Medulla oblongata (tissue), 1 donor: ENCODE measurements at regions not wholly inside any gene's neighbourhood (a gene's known extent, or its start where the extent isn't known, plus 50 kb on each side); places are given as distances from the start of the nearest gene placed in this dataset.
"Not testable (repeated sequence)": the region's sequence is repeated elsewhere in the genome, so short reads cannot be mapped to it uniquely, and the experiment has no call there.

ENCODE experiments used
- DNase-seq: peaks from one replicate; pipeline ENCODE4 v3.0.0-alpha.2; 2015; ENCODE audit errors: extremely low spot score

DNA sequence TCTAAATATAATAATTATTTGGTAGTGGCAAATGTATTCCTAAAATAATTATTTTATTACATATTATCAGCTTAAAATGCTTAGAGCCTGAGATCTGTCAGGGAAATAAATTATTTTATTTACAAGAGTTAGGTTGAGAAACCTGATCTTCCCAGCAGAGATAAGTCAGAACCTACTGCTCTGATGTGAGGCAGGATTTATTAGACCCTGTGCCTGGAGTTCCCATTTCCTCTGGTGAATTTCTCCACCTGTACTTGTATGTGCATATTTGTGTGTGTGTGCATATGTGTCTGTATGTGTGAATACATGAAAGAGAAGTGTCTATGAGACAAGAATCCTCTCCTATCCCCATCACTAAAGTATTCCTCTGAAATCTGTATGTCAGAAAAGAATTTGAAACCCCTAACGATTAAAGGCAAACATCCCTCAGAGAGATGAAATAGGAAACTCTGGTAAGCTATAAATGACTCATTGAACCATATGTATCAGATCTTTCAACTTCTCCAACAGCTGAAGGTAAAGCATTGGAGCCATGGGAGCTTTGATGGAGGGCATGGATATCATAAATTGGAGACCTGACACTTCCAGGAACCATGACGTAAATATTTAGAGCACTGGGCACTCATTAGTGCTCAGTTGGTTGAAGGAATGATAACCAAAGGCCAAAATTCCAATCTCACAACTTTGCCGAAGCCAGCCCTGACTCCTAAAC, 190.9 kb downstream of the XPNPEP1 start:
- DNase-seq, result no peak

DNA sequence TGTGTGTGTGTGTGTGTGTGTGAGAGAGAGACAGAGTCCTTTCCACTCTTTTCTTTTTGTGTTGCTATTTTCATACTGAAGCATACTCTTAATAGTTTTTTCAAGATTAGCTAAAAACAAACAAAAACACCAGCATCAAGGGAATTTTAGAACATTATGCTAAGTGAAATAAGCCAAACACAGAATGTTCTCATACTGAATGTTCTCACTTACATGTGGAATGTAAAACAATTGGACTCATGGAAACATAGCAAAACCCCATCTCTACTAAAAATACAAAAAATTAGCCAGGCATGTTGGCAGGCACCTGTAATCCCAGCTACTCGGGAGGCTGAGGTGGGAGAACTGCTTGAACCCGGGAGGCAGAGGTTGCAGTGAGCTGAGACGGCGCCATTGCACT, 193.4 kb downstream of the XPNPEP1 start:
- DNase-seq, result not testable (repeated sequence)

DNA sequence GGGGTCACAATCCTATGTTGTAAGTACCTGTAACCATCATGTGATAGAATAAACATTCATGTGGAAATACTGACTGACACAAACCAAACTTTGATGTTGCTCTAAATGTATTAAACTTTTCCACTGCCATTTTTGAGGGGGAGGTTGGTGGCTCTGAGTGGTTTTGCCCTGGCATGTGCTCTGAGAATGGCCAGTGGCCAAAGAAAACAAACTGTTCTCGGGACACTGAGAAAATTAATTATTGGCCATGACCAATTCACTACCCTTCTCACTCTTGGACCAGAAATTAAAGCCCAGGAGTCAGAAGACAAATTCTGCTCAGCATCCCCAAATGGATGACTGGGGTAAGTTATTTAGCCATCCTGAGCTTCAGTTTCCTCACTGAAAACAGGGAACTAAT, 195.9 kb downstream of the XPNPEP1 start:
- no peak for DNase-seq

DNA sequence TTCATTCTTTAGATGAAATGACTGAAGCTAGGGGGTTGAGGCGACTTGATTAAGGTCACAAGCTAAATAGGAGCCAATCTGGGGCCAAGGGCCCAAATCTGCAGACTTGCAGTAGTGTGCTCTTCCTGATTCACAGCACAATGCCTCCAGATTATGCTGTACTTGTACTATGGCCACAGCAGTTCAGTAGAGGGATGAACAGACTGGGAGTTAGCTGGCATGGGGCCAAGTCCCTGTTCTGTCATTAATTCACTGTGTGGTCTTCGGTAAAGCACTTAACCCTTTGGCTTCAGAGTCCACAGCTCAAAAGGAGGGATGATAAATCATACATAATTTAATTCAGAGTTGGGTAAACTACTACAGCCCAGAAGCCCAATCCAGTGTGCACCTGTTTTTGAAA, 196.8 kb downstream of the XPNPEP1 start:
- DNase-seq, result no peak

DNA sequence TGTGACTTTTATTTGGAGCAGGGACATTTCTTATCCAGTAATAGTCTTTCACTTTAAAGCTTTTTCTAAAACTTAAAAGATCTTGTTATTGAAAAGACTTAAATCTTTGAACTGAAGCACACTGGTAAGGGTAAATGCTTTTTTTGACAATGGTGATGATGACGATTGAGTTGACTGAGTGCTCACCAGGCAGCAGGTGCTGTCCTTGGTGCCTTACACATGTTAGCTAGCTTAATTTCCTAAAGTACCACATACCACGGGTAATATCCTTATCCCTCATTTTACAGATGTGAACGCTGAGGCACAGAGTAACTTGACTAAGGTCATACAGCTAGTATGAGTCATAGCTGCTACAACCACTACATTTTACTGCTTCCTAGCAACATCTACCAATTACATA, 200.0 kb downstream of the XPNPEP1 start:
- DNase-seq, result no peak

DNA sequence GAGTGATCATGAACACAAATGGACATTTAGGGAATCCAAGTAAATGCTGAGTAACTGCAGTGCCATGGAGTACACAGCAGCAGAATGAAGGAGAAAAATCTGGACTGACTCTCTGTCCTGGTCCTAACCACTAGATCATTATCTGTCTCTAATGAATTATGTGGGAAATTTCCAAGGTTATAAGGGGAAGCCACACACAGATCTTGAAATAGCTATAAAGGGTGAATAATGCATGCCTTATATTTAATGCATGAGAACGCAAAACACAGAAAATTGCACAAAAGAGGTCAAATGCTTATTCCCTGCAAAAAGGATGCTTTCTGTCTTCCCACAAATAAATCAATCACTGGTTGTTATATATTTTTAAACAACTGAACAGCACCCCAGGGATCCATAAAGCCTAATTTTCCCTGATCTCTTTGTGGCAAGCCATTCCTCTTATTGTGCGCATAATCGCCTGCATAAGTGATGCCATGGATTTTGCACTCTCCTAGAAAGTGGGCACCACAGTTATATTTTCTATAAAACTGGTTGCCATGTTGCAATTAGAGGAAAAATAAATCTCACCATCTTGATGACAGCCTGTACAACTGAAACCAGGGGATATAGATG, 201.8 kb downstream of the XPNPEP1 start:
- DNase-seq, result no peak

DNA sequence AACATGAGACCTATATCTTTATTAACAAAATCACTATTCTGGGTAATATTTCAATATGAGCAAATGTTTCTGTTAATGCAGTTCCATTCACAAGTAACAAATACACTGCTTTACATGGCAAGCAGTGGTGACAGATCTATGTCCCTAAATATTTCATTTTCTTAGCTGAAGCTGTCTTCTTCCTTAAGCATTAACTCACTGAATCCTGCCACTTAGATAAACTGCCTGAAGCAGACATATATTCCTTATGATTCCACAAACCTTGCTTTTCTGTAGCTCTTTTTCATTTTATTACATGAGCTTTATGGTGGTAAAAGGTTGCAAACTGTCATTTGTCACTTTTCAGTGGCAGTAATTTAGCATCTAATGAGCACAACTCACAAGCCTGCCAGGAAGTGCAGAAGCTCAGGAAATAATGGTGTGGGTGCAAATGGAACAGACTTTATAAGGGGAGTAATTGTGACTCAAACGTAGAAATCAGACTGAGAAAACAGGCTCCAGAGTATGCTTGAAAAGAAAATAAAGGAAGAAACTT, 217.2 kb downstream of the XPNPEP1 start:
- no peak for DNase-seq

DNA sequence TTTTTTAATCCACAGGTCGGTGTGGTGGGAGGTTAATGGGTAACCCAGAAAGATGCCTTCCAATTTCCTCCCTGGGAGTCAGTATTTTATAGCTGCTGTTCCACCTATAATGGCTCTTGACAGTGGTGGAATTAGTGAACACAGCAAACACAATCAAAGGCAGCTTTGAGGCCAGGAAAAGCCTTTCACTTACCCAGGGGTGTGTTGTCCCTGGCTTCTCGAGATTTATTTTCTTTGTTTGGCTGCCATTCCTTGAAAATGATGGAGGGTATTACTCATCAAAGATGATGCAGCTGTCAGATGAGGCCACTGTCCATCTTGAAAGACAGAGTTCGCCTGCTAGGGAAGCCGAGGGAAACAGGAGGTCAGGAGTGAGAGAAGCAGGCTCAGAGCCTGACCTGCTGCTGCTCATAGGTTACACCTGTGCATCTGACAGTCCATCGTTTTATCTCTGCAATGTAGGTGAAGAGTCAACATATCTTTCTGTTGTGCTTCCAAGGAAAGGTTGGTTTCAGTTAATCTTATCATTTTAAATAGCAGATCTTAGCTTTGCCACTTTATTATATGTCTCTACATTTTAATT, 221.6 kb downstream of the XPNPEP1 start:
- no peak for DNase-seq

DNA sequence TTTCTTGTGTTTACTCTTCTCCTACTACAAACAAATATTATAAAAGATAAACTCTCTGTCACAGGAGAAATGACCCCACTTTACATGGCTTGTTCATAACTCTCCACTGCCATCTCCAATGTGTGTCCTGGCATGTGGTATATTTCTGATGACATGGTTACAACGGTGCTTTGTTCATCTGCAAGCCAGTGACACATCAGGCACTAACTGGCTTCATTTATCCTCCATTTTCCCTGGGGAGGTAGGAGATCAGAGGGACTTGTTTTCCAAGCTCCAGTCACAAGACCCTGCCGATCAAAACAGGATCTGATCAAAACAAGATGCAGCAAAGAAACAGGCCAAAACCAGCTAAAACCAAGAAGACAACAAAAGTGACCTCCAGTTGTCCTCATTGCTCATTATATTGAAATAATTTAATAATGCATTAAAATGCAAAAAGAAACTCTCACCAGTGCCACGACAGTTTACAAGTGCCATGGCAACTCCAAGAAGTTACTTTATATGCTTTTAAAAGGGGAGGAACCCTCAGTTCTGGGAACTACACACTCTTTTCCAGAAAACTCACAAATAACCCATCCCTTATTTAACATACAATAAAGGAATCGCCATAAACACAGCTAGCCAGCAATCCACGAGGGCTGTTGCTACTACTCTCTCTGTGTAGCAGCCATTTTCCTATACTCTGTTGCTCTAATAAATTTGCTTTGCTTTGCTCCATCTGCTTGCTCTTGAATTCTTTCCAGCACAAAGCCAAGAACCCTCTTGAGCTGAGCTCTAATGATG, 224.2 kb downstream of the XPNPEP1 start:
- DNase-seq, result peak; percentile 19

DNA sequence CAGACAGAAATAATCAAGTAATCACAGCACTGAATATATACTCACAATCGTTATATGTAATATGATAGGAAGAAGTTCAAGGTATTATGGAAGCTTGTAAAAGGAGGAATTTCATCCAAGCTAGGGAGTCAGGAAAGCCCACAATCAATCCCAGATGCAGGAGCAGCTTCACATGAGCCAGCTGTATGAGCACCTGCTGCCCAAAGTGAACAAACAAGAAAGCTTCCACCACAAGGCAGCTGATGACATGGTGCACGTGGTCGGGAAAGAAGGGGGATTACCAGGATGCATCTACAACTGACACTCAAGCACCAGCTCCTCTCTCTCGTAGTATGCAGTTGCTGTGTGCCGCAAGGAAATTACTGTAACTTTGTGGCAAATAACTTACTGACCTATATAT, 225.2 kb downstream of the XPNPEP1 start:
- DNase-seq, result no peak

DNA sequence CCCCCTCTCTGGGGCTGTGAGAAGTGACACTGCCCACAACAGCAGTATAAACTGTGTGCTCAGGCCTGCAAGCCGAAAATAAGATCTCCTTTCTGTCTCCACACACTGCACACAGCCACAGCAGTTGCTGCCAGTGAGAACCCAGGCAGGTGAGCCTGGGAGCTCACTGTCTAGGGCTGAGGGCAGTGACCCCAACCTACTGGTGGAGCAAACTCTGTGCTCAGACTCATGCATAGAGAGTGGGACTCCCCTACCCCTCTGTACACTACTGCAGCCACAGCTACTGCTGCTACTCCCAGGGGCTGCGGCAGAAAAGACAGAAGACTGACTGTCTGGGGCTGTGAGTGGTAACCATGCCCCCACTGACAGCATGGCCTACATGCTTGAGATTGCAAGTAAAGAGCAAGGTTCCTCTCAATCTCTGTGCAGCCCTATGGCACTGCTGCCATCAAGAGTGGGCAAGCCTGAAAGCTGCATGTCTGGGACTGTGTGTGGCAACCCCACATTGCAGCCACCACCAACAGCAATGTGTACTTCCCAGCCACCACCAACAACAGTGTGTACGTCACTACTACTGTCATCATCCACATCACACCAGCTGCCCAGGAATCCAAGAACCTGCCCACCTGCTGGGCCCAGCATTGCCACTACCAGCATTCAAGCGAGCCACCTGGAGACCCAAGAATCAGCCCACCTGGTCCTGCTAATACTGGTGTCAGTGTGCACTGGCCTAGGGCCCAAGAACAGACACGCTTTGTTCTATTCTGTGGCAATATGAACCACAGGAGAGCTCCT, 226.1 kb downstream of the XPNPEP1 start:
- DNase-seq, result no peak

DNA sequence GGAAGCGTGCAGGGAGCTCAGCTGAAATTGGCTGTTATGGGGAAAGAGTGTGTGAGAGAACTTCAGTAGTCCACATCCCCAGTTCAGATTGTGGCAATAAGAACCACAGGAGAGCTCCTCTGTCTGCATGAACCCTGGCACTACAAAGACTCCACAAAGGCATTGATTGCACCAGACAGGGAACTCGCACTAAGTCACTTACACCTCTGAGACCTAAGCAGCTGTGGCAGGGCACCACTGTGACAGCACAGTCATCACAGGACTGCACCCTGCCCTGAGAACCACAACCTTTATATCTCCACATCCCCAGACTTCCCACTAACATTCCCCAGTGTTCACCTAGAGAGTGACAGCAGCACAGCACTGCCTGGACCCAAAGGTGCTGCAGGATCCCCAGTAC, 226.8 kb downstream of the XPNPEP1 start:
- DNase-seq, result no peak

DNA sequence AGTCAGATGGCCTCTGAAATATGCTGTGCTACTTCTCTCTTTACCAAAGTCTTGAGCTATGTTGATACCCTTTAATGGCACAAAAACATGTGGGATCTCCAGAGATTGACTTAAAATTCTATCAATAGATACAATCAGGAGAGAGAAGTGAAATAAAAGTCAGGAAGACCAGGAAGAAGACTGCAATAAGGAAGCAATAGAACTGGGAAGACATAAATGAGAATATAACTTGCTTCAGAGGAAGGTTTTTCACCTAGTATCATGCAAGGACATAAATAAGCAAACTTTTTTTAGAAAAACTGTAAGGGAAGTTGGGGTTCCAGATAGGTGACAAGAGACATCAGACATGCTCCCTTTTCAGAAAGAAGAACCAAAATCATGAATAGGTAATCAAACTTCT, 227.3 kb downstream of the XPNPEP1 start:
- DNase-seq, result no peak

DNA sequence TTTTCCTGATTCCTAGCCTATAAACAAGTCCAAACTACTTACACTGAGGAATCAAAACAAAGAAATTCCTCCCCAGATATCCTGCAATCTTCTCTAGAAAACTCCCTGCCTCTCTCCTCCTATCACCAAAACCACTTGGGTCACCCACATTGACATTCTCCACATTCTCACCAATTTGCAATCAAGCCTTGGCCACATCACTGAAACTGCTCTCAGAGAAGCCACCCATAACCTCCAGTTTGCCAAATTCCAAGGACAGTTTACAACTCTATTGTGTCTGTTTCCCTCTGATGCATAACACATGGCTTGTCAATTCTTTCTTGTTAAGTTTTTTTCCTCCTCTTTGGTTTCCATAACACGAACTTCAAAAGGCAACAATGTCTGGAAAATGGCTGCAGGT, 233.5 kb downstream of the XPNPEP1 start:
- DNase-seq, result no peak

DNA sequence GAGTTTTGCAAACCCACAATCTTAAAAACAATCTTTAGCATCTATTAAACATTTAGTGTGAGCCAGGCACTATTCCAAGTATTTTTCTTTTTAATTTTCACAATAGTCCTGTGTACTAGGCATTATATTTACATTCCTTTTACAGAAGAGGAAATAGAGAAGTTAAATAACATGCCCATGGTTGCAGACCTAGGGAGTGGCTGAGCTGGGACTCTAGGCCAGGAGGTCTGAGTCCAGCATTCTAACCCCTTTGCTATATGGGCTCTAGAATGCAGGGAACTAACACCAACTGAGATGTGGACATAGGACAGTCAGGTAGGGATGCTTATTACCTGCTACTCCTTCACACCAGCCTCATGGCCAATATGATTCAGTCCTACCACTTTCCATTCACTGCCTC, 243.8 kb downstream of the XPNPEP1 start:
- no peak for DNase-seq

DNA sequence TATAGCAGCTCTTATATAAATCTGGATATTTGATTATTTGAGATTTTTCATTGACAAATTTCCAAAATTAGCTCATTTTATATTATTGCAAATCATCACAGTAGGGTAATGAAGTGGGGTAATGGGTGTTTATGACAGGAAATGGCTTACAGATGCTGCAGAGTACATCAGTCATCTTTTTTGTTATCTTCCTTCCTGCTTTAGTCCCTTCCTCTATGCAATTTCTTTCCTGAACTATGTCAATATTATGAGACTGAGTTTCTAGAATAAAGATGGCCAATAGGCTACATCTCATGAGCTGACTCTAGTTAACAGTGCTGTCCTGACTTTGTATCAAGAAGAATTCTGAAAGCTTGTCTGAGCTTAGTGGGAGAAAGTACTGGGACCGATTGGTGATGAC, 244.5 kb downstream of the XPNPEP1 start:
- DNase-seq, result no peak

DNA sequence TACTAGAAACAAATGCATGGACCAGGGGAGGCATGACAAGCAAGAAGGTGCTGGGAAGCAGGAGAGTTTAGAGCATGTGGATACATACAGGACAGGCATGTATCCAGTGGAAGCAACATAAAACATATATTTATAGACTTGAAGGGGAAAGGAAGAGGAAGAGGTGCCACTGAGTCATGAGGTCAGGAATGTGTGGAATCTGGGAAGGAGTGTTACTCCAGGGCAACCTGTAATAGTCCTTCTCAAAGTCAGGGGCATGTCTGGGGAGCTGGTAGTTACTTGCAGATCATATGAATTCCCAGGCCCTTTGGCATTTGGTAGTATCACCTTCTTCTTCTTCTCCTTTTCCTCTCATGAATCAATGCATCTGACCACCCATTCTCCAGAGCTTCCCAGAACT, 246.6 kb downstream of the XPNPEP1 start:
- no peak for DNase-seq

DNA sequence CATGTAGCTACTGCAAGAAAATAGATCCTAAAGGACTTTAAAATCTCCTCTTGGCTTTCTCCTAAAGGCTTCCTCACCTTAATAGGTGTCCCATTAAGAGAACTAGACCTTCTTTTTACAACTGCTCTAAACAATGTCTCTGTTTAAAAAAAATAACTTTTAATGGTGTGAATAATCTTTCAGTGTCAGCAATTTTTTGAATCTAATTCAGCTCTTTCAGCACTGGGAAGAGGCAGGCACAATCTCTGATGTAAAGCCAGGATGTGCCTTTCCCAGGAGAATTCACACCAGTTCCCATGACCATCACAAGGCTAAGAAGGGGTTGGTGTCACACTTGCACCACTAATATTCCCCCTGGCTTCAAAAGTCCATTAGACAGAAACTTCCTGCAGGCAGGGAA, 254.6 kb downstream of the XPNPEP1 start:
- DNase-seq, result no peak

DNA sequence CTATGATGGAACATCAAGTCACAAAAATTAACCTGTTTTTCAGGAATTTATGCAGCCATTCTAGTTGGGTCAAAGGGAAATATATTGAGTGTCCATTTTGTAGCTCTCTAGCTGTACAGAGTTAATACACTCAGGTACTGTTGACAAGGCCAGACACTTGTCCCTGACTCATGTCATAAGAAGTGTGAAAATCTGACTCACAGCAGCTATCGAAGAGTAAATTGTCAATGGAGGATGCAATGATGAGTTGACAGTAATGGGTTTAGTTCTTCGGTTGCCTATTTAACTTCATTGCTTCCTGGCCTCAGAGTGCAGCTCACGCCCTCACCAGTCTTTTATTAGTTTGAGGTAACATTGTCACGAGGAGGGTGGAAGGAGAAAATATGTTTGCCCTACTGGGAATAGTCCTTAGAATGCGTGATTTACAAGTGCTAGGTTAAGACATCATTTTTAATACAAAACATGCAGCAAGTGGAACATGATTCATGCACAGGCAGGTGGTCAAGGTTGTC, 255.1 kb downstream of the XPNPEP1 start:
- no peak for DNase-seq

DNA sequence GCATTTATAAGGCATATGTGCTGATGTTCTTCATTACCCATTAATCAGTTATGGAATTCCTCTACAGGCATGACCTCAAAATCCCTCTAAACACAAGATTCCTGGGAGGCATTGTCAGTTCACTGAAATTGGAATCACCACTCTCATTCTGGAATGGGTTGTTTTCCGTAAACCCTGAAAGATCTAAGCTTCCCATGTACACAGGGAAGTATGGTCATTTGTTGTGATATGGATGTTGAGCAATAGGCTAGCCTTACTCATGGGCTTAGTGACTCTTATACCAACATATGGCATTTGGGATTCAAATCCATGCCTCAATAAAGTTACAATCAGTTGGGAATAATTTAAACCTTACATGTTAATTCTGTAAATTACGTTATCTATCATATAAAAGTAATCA, 258.0 kb downstream of the XPNPEP1 start:
- no peak for DNase-seq

DNA sequence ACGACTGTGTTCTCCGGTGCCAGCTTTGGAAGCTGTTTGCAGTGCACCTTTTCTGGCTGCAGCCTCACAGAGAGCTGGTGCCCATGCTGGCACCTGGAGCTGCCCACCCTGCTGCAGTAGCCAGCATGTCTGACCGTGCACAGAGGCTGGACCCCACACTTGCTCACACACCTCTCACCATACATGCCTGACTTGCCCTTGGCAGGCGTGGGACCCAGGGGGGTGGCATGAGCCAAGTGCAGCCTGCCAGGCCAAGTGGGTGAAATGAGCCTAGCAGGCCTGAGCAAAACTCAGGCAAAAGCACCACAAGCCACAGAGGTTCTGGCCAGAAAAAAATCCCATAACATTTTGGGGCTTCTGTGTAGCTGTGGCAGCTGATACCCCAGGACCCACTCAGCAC, 258.8 kb downstream of the XPNPEP1 start:
- DNase-seq, result no peak
